Upper lobe of right lung (tissue), 1 donor: ENCODE measurements at regions not wholly inside any gene's neighbourhood (a gene's known extent, or its start where the extent isn't known, plus 50 kb on each side); places are given as distances from the start of the nearest gene placed in this dataset.

Experiments
- ATAC-seq: fragments of 200-7000 bp; cut with Tn5 transposase; one replicate; pipeline ENCODE4 v1.9.1; 2020; ENCODE audit warnings: mild to moderate bottlenecking, moderate library complexity
- DNase-seq: peaks from one replicate; pipeline ENCODE4 v3.0.0-alpha.2; 2020
- H3K27ac ChIP-seq: fragments of 200-600 bp; one replicate; pipeline ENCODE4 v1.8.0; 2022
- H3K27me3 ChIP-seq: fragments of 200-600 bp; one replicate; pipeline ENCODE4 v1.8.0; 2022; ENCODE audit warnings: mild to moderate bottlenecking
- H3K36me3 ChIP-seq: fragments of 200-600 bp; one replicate; pipeline ENCODE4 v1.8.0; 2022
- H3K4me1 ChIP-seq: fragments of 200-600 bp; one replicate; pipeline ENCODE4 v1.8.0; 2022
- H3K4me3 ChIP-seq: fragments of 200-600 bp; one replicate; pipeline ENCODE4 v1.8.0; 2022; ENCODE audit warnings: mild to moderate bottlenecking
- H3K9me3 ChIP-seq: fragments of 200-600 bp; one replicate; pipeline ENCODE4 v1.8.0; 2022
- intact Hi-C: fragments of 100-400 bp; cut with DNase I; formaldehyde crosslinking; loops from one replicate; pipeline ENCODE4 v1.11.0; 2022
- TF ChIP-seq, protein P1 (sequence below): fragments of 200-600 bp; IDR thresholded peaks from one replicate; pipeline ENCODE4 v1.8.0; 2022; ENCODE audit warnings: antibody characterized with exemption
- donor health status: DM: no; HTN: yes; CAD: no; lungs with severe emphysema.

DNA sequence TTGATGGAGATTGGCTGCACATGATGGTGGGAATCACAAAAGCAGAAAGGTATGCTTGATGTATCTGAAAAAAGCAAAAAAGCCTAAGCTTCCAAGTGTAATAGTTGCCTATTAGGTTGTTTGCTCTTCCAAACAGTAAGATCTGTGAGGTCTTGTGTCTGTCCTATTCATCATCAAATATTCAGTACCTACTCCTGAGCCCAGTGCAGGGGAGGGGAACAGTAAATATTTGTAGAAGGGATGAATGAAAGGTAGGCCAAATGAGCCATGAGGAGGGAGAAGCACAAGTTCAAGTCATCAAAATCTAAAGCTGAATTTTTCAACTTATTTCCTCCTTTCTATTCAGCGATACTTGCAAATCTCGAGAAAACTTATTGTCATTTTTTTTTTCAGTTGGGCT lies 153.2 kb upstream of the ETAA1 start:
- TF ChIP-seq, protein P1, sequence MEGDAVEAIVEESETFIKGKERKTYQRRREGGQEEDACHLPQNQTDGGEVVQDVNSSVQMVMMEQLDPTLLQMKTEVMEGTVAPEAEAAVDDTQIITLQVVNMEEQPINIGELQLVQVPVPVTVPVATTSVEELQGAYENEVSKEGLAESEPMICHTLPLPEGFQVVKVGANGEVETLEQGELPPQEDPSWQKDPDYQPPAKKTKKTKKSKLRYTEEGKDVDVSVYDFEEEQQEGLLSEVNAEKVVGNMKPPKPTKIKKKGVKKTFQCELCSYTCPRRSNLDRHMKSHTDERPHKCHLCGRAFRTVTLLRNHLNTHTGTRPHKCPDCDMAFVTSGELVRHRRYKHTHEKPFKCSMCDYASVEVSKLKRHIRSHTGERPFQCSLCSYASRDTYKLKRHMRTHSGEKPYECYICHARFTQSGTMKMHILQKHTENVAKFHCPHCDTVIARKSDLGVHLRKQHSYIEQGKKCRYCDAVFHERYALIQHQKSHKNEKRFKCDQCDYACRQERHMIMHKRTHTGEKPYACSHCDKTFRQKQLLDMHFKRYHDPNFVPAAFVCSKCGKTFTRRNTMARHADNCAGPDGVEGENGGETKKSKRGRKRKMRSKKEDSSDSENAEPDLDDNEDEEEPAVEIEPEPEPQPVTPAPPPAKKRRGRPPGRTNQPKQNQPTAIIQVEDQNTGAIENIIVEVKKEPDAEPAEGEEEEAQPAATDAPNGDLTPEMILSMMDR = no peak
- H3K36me3 ChIP-seq = no peaks in the 10 kb centered on the region
- DNase-seq (no peak), ATAC-seq (no peak)
- H3K4me1 ChIP-seq = no peaks in the 10 kb centered on the region
- intact Hi-C loops = no loop called here
- no peaks in the 10 kb centered on the region for H3K27me3 ChIP-seq
- no peaks in the 10 kb centered on the region for H3K9me3 ChIP-seq
- H3K27ac ChIP-seq = no peak overlapping the region
- no peak overlapping the region for H3K4me3 ChIP-seq

DNA sequence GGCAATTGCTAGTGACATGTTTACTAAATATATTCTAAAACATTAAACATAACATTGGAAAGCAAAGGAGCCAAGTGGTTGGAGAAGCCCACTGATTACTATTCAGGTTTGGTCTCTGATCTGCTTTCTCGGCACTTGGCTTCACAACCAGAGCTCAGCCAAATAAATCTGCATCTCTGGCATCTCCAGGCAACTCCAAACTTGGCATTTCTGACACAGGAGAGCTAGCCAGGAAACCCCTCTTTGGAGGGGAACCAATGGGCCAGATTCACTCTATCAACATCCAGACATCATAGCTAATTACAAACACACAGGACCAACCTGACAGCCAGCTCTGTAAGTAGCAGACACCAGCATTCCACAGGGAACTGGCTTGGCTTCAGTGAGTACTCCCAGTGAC lies 150.3 kb upstream of the ETAA1 start:
- DNase-seq (no peak), ATAC-seq (no peak)
- no peaks in the 10 kb centered on the region for H3K9me3 ChIP-seq
- H3K4me1 ChIP-seq = no peaks in the 10 kb centered on the region
- H3K27ac ChIP-seq = no peak overlapping the region
- H3K36me3 ChIP-seq = no peaks in the 10 kb centered on the region
- TF ChIP-seq, protein P1 = no peak
- intact Hi-C loops = no loop called here
- H3K27me3 ChIP-seq = no peaks in the 10 kb centered on the region
- no peak overlapping the region for H3K4me3 ChIP-seq

DNA sequence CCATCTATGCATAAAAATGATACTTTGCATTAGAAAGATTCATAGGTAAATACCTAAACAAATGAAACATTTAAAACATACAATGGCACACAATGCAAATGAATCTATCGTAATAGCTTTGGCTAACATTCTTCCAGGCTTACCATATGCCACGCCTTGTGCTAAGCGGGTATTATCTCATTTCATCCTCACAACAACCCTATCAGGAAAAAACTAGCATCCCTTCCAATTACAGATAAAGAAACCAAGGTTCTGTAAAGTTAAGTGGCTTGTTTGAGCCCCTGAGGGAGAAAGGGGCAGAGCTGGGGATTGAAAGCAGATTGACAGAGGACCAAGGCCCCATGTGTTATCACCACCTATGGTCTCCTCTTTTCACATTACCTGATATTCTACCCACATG lies 145.4 kb upstream of the ETAA1 start:
- Histone ChIP-seq H3K36me3 (no peaks in the 10 kb centered on the region), H3K27me3 (no peaks in the 10 kb centered on the region), H3K4me3 (no peak overlapping the region), H3K4me1 (no peaks in the 10 kb centered on the region), H3K9me3 (no peaks in the 10 kb centered on the region), H3K27ac (no peak overlapping the region)
- DNase-seq = no peak
- no peak for ATAC-seq
- TF ChIP-seq, protein P1 = no peak
- intact Hi-C loops = no loop called here

DNA sequence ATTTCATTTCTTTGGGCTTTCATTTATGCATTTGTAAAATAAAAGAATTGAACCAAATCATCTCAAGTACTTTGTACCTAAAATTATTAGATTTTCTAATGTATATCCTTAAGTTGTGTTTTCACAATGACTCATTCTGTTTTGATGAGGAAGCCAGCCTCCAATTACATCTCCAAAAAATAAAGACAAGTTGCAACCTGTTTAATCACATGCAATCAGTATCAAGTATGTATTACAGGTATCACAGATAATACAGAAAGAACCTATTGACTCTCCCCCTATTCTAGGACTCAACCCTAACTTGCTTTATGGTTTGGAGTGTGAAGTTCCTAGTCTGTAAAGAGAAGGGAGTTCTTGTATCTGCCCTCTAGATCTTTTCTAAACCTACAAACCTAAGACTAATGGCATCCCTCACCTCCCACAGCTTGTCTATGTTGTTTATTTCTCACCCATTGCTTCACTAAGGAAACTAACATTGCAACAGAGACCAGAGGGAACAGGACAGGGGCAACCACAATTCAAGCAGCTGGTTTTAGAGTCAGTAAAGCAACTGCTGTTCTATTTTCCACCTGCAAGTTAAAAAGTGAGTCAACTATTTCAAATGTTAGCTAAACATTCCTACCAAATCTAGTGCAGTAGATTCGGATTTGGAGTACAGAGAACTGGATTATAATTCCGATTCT lies 141.1 kb upstream of the ETAA1 start:
- DNase-seq (no peak), ATAC-seq (no peak)
- no peak overlapping the region for H3K27ac ChIP-seq
- no peaks in the 10 kb centered on the region for H3K27me3 ChIP-seq
- H3K4me3 ChIP-seq = no peak overlapping the region
- no peaks in the 10 kb centered on the region for H3K9me3 ChIP-seq
- no peaks in the 10 kb centered on the region for H3K4me1 ChIP-seq
- no peaks in the 10 kb centered on the region for H3K36me3 ChIP-seq
- intact Hi-C loops = no loop called here
- TF ChIP-seq, protein P1 = no peak

DNA sequence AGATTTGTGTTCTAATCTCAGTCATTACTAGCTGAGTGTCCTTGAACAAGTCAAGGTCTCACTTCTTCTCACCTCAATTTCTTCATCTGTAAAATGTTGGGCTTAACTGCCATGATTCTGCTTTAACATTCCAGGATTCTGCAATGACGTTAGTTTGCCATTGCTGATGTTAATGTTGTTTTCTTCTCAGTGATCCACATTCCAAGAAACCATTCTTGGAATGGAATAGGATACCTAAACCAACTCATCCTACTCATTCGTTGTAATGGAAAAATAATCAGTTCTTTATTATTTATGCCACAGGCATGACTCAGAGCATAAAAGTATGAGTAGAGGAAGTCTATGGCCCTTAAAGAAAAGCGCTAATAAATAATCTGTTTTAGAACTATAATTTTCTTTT lies 140.2 kb upstream of the ETAA1 start:
- intact Hi-C loops = no loop called here
- no peak for ATAC-seq
- Histone ChIP-seq H3K27me3 (no peaks in the 10 kb centered on the region), H3K4me1 (no peaks in the 10 kb centered on the region), H3K9me3 (no peaks in the 10 kb centered on the region), H3K4me3 (no peak overlapping the region), H3K36me3 (no peaks in the 10 kb centered on the region), H3K27ac (no peak overlapping the region)
- no peak for DNase-seq
- TF ChIP-seq, protein P1 = no peak

DNA sequence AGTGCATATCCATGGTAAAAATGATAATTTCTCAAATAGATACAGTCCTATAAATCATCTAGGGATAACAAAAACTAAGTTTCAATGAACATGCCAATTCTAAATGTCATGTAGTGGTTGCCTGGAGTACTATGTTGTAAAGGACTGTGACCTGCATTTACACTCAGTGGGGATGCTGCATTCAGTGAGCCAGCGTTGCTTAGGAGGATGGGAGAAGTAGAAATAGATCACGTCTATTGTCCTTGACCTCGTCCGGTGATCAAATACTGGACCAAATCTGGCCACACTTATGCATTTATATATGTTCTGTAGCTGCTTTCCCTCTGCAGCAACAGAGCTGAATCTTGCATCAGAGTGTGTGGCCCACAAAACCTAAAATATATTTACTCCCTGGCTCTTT lies 139.0 kb upstream of the ETAA1 start:
- Histone ChIP-seq H3K9me3 (no peaks in the 10 kb centered on the region), H3K4me1 (no peaks in the 10 kb centered on the region), H3K4me3 (no peak overlapping the region), H3K27ac (no peak overlapping the region), H3K27me3 (no peaks in the 10 kb centered on the region), H3K36me3 (no peaks in the 10 kb centered on the region)
- TF ChIP-seq, protein P1 = no peak
- intact Hi-C loops = no loop called here
- DNase-seq (no peak), ATAC-seq (no peak)
